ENCODE measurements at regions not wholly inside any gene's neighbourhood (a gene's known extent, or its start where the extent isn't known, plus 50 kb on each side); places are given as distances from the start of the nearest gene placed in this dataset.

DNA sequence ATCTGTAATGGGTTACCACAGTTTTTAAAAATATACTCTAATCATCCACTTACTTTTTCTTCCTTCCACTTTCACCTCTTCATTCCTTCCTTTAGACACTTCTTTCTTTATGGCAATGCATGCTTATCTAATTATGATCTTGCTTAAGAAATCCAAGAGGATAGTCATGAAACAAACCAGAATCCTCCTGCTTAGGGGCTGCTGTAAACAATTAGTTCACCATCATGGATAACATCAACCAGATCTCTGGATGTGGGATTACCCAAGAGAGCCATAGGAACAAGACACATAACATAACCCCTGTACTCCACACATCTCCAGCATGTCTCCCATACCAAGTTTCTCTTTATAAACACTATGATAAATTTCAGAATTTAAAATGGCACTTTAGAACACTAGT is 713.4 kb upstream of the PTPRD start:
- no peak overlapping the region for H3K27ac ChIP-seq
- no peak overlapping the region for H3K4me3 ChIP-seq
- no peak for DNase-seq (ENCODE audit: low spot score)
- TF ChIP-seq, protein P1, sequence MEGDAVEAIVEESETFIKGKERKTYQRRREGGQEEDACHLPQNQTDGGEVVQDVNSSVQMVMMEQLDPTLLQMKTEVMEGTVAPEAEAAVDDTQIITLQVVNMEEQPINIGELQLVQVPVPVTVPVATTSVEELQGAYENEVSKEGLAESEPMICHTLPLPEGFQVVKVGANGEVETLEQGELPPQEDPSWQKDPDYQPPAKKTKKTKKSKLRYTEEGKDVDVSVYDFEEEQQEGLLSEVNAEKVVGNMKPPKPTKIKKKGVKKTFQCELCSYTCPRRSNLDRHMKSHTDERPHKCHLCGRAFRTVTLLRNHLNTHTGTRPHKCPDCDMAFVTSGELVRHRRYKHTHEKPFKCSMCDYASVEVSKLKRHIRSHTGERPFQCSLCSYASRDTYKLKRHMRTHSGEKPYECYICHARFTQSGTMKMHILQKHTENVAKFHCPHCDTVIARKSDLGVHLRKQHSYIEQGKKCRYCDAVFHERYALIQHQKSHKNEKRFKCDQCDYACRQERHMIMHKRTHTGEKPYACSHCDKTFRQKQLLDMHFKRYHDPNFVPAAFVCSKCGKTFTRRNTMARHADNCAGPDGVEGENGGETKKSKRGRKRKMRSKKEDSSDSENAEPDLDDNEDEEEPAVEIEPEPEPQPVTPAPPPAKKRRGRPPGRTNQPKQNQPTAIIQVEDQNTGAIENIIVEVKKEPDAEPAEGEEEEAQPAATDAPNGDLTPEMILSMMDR (IDR thresholded peaks at IDR 0.05), result no peak

DNA sequence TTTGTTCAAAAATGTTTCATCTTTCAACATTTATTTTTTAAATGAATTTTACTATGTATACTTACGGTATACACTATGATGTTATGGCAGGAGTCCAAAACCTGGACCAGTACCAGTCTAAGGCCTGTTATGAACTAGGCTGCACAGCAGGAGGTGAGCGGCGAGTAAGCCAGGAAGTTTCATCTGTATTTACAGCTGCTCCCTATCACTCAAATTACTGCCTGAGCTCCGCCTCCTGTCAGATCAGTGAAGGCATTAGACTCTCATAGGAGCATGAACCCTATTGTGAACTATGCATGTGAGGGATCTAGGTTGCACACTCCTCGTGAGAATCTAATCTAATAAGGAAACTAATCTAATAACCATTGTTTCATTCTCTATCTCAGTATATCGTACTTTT is 715.5 kb upstream of the PTPRD start:
- TF ChIP-seq, protein P1 (IDR thresholded peaks at IDR 0.05), result no peak
- H3K27ac ChIP-seq, result no peak overlapping the region

DNA sequence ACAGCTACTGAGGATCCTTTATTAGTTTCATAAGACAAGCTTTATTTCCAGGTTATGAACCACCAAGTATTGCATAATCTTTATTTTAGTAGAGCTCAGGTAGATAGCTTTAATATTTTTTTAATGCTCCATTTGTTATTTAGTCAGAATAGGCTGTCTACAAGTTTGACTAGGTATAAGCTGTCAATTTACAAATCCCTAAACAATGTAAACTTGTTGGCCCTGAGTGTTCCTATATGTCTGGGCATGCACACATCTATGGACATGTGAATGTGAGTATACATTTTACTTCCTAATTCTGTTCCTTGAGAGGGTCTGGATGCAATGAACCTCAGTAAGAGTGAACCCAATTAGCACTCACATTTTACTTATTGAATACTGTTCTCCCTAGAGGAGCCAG is 722.2 kb upstream of the PTPRD start:
- Histone ChIP-seq H3K27ac (no peak overlapping the region), H3K4me3 (no peak overlapping the region)
- TF ChIP-seq, protein P1 (IDR thresholded peaks at IDR 0.05), result no peak
- no peak for DNase-seq (ENCODE audit: low spot score)

More for the DNA sequence above, 715.5 kb upstream of the PTPRD start:
- H3K4me3 ChIP-seq, result no peak overlapping the region
- DNase-seq (ENCODE audit: low spot score), result no peak

DNA sequence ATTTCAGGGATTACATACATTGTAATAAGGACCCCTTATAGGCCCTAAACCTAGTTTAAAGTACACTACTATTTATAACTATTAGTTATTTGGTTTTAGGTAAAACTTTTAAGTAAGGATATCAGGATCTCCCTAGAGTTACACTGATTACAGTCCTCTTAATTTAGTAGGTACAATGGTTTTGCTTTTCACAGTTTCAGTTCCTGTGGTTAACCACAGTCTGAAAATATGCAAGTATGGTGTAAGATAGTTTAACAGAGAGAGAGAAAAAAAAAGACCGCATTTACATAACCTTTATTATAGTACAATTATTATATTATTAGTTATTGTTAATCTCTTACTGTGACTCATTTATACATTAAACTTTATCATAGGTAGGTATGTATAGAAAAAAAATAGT is 725.3 kb upstream of the PTPRD start:
- no peak for DNase-seq (ENCODE audit: low spot score)
- H3K27ac ChIP-seq, result no peak overlapping the region
- TF ChIP-seq, protein P1 (IDR thresholded peaks at IDR 0.05), result no peak
- H3K4me3 ChIP-seq, result no peak overlapping the region

DNA sequence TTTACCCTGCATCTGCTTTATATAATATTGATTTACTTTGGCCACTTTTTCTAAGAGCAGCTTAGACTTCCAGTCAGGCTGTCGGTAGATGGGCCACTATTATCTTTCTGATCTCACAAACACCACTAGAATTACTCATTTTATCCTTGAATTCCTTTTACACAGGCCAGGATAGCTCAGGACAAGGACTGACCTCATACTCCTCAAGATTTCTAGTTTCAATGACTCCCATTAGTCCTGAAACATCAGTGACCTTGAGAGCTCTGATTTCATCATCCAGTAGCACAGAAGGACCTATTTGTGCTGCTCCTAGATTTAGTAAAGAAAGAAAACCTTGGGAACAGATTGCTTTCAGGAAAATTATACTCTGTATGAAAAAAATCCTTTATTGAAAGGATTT is 727.9 kb upstream of the PTPRD start:
- TF ChIP-seq, protein P1 (IDR thresholded peaks at IDR 0.05), result no peak
- DNase-seq (ENCODE audit: low spot score), result no peak
- no peak overlapping the region for H3K27ac ChIP-seq
- H3K4me3 ChIP-seq, result no peak overlapping the region

DNA sequence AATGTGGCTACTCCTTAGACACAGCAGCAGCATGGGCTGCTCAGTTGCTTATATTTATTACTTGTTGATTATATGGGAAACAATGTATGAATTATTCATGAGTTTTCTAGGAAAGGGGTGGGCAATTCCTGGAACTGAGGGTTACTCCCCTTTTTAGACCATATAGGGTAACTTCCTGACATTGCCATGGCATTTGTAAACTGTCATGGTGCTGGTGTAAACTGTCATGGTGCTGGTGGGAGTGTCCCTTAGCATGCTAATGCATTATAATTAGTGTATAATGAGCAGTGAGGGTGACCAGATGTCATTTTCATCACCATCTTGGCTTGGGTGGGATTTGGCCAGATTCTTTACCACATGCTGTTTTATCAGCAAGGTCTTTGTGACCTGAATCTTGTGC is 734.6 kb upstream of the PTPRD start:
- H3K4me3 ChIP-seq, result no peak overlapping the region
- H3K27ac ChIP-seq, result no peak overlapping the region
- DNase-seq (ENCODE audit: low spot score), result no peak
- TF ChIP-seq, protein P1 (IDR thresholded peaks at IDR 0.05), result no peak

DNA sequence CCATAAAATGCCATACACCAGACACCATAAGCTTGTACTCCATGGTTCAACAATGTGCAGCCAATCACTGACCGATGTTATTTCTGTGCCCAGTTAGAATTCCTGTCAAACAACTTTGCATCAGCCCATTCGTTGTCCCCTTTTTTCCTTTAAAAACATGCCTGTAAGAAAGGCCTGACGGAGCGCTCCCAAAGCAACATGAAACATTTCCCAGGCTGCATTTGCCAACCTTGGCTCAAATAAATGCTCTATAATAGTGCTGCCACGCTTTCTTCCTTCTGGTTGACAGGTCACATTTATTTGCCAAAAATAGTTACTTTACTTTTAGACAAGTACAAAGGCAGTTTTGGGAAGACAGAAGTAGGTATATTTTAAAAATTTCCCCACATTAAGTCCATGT is 735.6 kb upstream of the PTPRD start:
- H3K4me3 ChIP-seq, result no peak overlapping the region
- DNase-seq (ENCODE audit: low spot score), result no peak
- no peak overlapping the region for H3K27ac ChIP-seq
- TF ChIP-seq, protein P1 (IDR thresholded peaks at IDR 0.05), result no peak

Measured in coronary artery (tissue), 2 donors.